Calu3 (cell line): ENCODE measurements at regions not wholly inside any gene's neighbourhood (a gene's known extent, or its start where the extent isn't known, plus 50 kb on each side); places are given as distances from the start of the nearest gene placed in this dataset.

Source experiments
- BruUV-seq: library from RNA; stranded (reverse); fragments of 400-500 nt; replicated peaks from 2 replicates; lab custom pipeline; 2021; lab: Mats Ljungman, UMichigan
- CTCF ChIA-PET: fragments of 300-600 bp; sonication (Branson Sonifier 250); formaldehyde crosslinking; loops from one replicate; lab custom pipeline; 2022; ENCODE audit warnings: antibody characterized with exemption; lab: Charles Lee
- DNase-seq: peaks from one replicate; pipeline ENCODE4 v3.0.0; 2022
- H3K27ac Mint-ChIP-seq: one replicate; pipeline ENCODE4 v1.8.0; 2022; ENCODE audit warnings: mixed read lengths; ENCODE audit not compliant: unreplicated experiment
- H3K27me3 Mint-ChIP-seq: one replicate; pipeline ENCODE4 v1.8.0; 2022; ENCODE audit warnings: mixed read lengths; ENCODE audit not compliant: unreplicated experiment
- H3K36me3 Mint-ChIP-seq: one replicate; pipeline ENCODE4 v1.8.0; 2022; ENCODE audit warnings: mild to moderate bottlenecking, moderate library complexity, mixed read lengths; ENCODE audit not compliant: insufficient read depth, unreplicated experiment
- H3K4me1 Mint-ChIP-seq: one replicate; pipeline ENCODE4 v1.8.0; 2022; ENCODE audit warnings: mild to moderate bottlenecking, low read depth, mixed read lengths; ENCODE audit not compliant: unreplicated experiment
- H3K4me3 Mint-ChIP-seq: one replicate; pipeline ENCODE4 v1.8.0; 2022; ENCODE audit warnings: mild to moderate bottlenecking, low read depth, moderate library complexity, mixed read lengths; ENCODE audit not compliant: unreplicated experiment
- H3K9me3 Mint-ChIP-seq: one replicate; pipeline ENCODE4 v1.8.0; 2022; ENCODE audit warnings: low read depth, mixed read lengths; ENCODE audit not compliant: unreplicated experiment
- intact Hi-C: fragments of 100-400 bp; cut with micrococcal nuclease; formaldehyde crosslinking; loops from one replicate; pipeline ENCODE4 v1.10.0; 2022; ENCODE audit not compliant: unreplicated experiment
- TF ChIP-seq, protein P1 (sequence below): fragments of 200-600 bp; IDR thresholded peaks from one replicate; pipeline ENCODE4 v1.8.0; 2022; ENCODE audit warnings: antibody characterized with exemption; ENCODE audit not compliant: unreplicated experiment

DNA sequence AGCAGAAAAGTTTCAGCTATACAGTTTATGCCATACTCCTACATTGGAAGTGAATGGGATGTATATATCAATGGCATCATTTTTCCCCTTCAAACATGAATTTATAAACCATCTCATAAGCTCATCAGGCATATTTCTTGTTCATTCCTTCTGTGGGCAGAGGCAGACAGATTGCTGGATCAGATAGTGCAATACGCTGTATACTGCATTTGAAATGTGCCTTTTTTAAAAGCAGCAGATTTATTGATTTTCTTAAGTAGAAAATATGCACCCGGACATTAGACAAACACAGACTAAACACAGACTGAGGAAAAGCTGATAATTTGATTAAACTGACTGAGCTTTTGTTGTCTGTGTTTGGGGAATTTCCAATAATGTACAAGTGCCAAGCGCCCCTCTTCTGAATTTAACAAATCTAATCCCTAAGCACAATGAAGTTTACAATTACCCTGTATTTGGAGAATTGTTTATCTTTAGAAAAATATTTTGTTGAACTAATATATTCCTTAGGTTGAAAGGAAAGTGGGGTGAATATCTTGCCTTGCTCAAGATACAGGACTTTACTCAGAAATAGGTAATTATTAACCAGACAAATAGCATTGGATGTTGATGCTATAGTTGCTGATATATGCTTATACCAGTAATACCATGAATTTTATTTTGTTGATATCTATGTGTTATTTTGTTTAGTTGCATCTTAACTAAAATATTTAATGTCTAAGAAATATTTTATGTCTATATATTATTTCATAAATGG lies 566.6 kb upstream of the MEF2C start:
- CTCF ChIA-PET, result interaction anchor here (0.6 to 1.3 kb wide), 6 partner anchors 8 to 178 kb away, joined by 3 to 4 read pairs (median 3); no protein-coding TSS in a partner anchor
- Mint-ChIP-seq H3K4me1 (peaks cover 57% of the 10 kb centered on the region), H3K4me3 (no peak overlapping the region), H3K9me3 (no peaks in the 10 kb centered on the region), H3K27ac (peak overlapping the region; percentile 53), H3K36me3 (no peaks in the 10 kb centered on the region), H3K27me3 (no peaks in the 10 kb centered on the region)
- intact Hi-C loops, result loop anchor here (10.0 kb wide), 1 partner anchor 735 kb away; no protein-coding TSS in a partner anchor
- DNase-seq, result no peak
- TF ChIP-seq, protein P1, sequence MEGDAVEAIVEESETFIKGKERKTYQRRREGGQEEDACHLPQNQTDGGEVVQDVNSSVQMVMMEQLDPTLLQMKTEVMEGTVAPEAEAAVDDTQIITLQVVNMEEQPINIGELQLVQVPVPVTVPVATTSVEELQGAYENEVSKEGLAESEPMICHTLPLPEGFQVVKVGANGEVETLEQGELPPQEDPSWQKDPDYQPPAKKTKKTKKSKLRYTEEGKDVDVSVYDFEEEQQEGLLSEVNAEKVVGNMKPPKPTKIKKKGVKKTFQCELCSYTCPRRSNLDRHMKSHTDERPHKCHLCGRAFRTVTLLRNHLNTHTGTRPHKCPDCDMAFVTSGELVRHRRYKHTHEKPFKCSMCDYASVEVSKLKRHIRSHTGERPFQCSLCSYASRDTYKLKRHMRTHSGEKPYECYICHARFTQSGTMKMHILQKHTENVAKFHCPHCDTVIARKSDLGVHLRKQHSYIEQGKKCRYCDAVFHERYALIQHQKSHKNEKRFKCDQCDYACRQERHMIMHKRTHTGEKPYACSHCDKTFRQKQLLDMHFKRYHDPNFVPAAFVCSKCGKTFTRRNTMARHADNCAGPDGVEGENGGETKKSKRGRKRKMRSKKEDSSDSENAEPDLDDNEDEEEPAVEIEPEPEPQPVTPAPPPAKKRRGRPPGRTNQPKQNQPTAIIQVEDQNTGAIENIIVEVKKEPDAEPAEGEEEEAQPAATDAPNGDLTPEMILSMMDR, result no peak
- no TSS peak for BruUV-seq

DNA sequence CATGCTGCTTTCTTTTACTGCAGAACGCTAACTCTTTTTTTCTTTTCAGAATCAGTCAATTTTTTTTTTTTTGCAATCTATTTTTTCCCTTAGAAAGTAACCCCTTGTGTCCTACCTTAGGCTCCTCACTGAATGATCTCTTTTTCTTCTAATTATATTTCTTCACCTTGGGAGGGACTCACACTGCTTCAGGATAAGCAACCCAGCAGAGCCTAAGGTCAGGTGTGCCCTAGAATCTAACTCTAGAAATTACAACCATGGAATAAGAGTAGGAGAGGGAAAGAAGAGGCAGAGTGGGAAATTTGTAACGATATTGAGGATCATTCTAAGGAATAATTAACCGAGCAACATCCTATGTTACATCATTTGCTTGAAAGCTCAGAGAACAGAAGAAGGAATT lies 564.0 kb upstream of the MEF2C start:
- Mint-ChIP-seq H3K4me1 (peaks cover 42% of the 10 kb centered on the region), H3K4me3 (no peak overlapping the region), H3K27me3 (no peaks in the 10 kb centered on the region), H3K27ac (peak overlapping the region; percentile 19), H3K9me3 (no peaks in the 10 kb centered on the region), H3K36me3 (no peaks in the 10 kb centered on the region)
- intact Hi-C loops, result loop anchor here (10.0 kb wide), 1 partner anchor 738 kb away; no protein-coding TSS in a partner anchor
- CTCF ChIA-PET, result interaction anchor here (0.7 kb wide), 1 partner anchor 11 kb away, joined by 3 read pairs; no protein-coding TSS in a partner anchor
- TF ChIP-seq, protein P1, result no peak
- no peak for DNase-seq
- no TSS peak for BruUV-seq

DNA sequence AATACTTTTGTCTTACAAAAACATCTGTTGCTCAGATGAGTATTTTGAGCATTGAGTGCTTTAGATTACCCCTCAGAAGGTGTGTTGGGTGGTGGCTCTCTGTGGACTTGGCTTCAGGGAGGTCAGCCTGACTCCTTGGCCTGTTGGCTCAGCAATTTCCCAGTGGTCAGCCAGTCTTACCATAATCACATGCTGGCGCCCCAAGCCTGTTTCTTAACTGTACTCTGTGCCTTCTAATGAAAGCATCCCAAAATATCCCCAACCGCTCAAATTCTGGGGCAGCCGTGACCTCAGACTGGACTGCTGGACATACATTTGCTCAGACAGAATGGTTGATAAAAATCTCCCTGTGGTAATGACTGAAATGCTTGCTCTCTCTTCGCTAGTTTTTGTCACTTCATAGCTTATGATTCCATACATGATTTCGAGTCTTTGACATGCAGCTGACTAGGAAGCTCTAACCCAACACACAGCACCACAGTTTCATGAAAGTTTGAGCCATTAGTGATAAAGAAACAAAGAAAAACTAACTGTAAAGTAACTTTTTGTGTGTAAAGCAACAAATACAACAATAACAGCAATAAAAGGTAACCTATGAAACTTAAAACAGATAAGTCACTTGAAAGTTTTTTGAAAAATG lies 562.2 kb upstream of the MEF2C start:
- H3K4me3 Mint-ChIP-seq, result no peak overlapping the region
- no peak for DNase-seq
- no peak overlapping the region for H3K27ac Mint-ChIP-seq
- TF ChIP-seq, protein P1, result no peak
- no peaks in the 10 kb centered on the region for H3K9me3 Mint-ChIP-seq
- no peaks in the 10 kb centered on the region for H3K36me3 Mint-ChIP-seq
- no peaks in the 10 kb centered on the region for H3K27me3 Mint-ChIP-seq
- peaks cover 35% of the 10 kb centered on the region for H3K4me1 Mint-ChIP-seq
- intact Hi-C loops, result loop anchor here (10.0 kb wide), 1 partner anchor 740 kb away; no protein-coding TSS in a partner anchor
- BruUV-seq, result no TSS peak
- CTCF ChIA-PET, result no interaction called here

DNA sequence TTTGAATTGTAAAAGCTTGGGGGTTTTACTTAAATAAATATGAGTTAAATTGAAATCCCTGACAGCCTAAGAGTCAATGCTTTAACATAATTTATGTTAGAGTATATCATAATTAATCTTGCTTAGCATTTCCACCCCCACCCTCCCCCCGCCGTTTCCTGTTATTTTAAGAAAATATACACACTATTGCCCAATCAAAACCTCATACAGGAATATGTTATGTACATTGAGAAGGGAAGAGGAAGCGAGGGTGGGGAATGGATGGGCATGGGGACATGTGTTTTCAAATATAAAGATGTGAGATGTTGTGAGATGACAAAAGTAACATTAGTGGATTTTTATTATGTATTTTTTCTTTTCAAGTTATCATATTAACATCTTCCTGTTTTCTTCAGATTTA lies 561.1 kb upstream of the MEF2C start:
- Mint-ChIP-seq H3K36me3 (no peaks in the 10 kb centered on the region), H3K27ac (no peak overlapping the region), H3K27me3 (no peaks in the 10 kb centered on the region), H3K4me1 (peaks cover 24% of the 10 kb centered on the region), H3K9me3 (no peaks in the 10 kb centered on the region), H3K4me3 (no peak overlapping the region)
- DNase-seq, result no peak
- TF ChIP-seq, protein P1, result no peak
- CTCF ChIA-PET, result no interaction called here
- intact Hi-C loops, result loop anchor here (10.0 kb wide), 1 partner anchor 741 kb away; no protein-coding TSS in a partner anchor
- BruUV-seq, result no TSS peak
